HUES48 (cell line): ENCODE measurements at regions not wholly inside any gene's neighbourhood (a gene's known extent, or its start where the extent isn't known, plus 50 kb on each side); places are given as distances from the start of the nearest gene placed in this dataset.

Source experiments
- H3K27ac ChIP-seq: one replicate; pipeline ENCODE4 v1.7.0; 2013; ENCODE audit warnings: low read depth, low read length, inconsistent platforms
- H3K27me3 ChIP-seq: 2 replicates; pipeline ENCODE4 v1.6.1; 2013; ENCODE audit warnings: mild to moderate bottlenecking, low read length; ENCODE audit not compliant: control insufficient read depth, insufficient read depth
- H3K36me3 ChIP-seq: 2 replicates; pipeline ENCODE4 v1.6.1; 2013; ENCODE audit warnings: low read length; ENCODE audit not compliant: control insufficient read depth, insufficient read depth
- H3K4me1 ChIP-seq: 2 replicates; pipeline ENCODE4 v1.6.1; 2013; ENCODE audit warnings: mild to moderate bottlenecking, low read length; ENCODE audit not compliant: control insufficient read depth, insufficient read depth
- H3K4me3 ChIP-seq: 2 replicates; pipeline ENCODE4 v1.5.1; 2013; ENCODE audit warnings: mild to moderate bottlenecking, low read depth, low read length
- H3K9ac ChIP-seq: 2 replicates; pipeline ENCODE4 v1.6.1; 2013; ENCODE audit warnings: mild to moderate bottlenecking, low read depth, low read length, moderate library complexity
- H3K9me3 ChIP-seq: 2 replicates; pipeline ENCODE4 v1.6.1; 2013; ENCODE audit warnings: low read length; ENCODE audit not compliant: control insufficient read depth, insufficient read depth

DNA sequence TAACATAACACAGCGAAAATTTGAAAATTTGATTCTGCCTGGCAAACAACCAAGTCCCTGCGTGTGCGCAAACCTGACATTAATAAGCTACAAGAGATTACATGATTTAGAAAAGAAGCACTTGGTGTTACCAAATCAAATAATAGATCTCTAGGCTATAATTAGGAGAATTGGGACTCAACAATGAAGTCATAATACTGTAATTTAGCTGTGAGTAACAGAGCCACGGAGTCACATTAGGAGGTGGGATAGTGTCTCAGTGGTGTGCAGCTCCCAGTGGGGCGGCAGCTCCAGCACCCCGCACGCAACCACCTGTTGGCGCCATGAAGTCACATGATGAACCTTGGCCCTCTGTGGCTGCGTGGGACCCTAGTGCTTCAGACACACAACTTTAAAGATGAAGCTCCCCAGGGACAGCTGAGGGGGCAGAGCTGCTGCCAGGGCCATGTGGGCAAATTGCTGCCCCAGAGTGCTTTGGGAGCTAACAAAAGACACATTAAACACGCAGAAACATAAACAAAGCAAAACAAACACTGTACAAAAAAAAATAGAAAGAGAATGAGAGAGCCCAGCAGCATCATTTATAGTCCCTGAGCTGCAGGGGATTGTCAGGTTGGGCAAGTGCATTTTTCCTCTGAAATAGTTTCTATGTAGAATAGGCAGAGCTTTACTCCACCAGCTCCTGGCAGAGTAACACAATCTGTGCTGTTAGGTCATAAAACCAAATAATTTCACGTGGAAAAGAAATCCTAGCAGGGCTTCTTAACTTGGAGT is 605.6 kb downstream of the SOX6 start:
- Histone ChIP-seq H3K27ac (no peak overlapping the region), H3K4me3 (no peak overlapping the region), H3K27me3 (no peaks in the 10 kb centered on the region), H3K9ac (no peak overlapping the region), H3K9me3 (no peaks in the 10 kb centered on the region), H3K36me3 (no peaks in the 10 kb centered on the region), H3K4me1 (no peaks in the 10 kb centered on the region)

DNA sequence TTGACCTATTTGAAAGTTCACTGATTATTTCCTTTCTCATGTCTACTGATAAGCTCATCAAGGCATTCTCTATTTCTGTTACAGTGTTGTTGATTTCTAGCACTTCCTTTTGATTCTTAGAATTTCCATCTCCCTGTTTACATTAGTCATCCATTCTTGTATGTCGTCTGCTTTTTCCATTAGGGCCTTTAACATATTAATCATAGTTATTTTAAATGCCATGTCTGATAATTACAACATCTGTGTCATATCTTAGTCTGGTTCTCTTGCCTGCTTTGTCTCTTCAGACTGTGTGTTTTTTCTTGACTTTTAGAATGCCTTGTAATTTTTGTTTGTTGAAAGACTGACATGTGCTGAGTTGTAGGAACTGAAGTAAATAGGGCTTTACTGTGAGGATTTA is 602.1 kb downstream of the SOX6 start:
- Histone ChIP-seq H3K9ac (no peak overlapping the region), H3K4me1 (no peaks in the 10 kb centered on the region), H3K36me3 (no peaks in the 10 kb centered on the region), H3K27me3 (no peaks in the 10 kb centered on the region), H3K27ac (no peak overlapping the region), H3K4me3 (no peak overlapping the region), H3K9me3 (no peaks in the 10 kb centered on the region)

DNA sequence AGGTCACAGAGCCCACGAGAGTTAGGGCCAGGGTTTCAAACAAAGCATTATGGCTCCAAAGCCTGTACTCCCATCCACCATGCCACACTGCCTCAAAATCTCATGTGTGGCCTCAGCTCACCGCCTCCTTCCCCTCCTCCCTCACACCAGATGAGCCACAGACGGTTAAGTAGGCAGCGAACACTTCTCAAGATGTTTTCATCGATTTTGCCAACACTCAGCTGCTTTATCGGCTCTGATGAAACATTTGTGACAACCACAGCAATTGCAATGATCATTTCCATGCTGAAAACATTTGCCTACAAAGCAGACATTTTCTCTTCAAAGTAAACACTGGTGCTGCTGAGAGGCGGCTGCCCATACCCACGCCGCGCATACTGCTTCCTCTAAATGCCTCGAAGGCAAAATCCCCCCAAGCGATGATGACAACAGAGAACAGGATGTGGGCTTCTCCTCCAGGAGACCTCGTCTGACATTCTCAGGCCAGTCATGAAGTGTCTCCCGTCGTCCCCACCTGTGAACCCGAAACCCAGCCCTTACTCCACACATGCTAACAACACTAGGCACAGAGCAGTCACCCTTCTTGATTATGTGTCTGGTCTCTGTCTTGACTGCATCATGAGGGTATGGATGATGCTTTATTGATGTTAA is 599.2 kb downstream of the SOX6 start:
- no peak overlapping the region for H3K9ac ChIP-seq
- H3K27ac ChIP-seq: no peak overlapping the region
- no peak overlapping the region for H3K4me3 ChIP-seq
- H3K27me3 ChIP-seq: no peaks in the 10 kb centered on the region
- no peaks in the 10 kb centered on the region for H3K36me3 ChIP-seq
- H3K4me1 ChIP-seq: no peaks in the 10 kb centered on the region
- H3K9me3 ChIP-seq: no peaks in the 10 kb centered on the region

DNA sequence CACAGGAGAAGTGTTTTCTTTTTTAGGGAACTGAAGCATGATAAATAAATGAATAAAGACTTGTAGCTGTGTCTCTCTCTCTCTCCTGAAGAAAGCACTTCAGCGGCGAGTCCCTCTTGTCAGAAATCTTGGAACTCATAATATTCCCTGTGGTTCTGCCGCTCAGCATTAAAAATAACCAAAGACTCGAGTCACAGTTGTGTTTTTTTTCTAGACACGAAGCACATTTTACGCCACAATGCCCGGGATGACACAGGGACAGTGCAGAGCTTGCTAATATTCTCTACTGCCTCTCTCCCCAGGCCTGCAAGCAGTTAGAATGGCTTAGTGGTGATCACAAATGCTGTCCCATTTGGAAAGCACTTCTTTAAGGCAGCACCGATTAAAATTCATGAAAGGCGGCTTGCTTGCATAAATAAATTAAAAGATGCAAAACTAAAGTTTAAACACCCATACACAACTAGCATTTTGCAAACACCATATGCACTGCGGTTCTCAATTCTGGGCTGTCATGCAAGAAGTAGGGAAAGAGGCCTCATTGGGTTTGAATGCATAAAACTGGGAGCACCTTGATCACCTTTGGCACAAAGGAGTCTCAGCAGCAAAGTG is 597.4 kb downstream of the SOX6 start:
- Histone ChIP-seq H3K4me1 (no peaks in the 10 kb centered on the region), H3K36me3 (no peaks in the 10 kb centered on the region), H3K27me3 (no peaks in the 10 kb centered on the region), H3K9ac (no peak overlapping the region), H3K9me3 (no peaks in the 10 kb centered on the region), H3K27ac (no peak overlapping the region), H3K4me3 (no peak overlapping the region)

DNA sequence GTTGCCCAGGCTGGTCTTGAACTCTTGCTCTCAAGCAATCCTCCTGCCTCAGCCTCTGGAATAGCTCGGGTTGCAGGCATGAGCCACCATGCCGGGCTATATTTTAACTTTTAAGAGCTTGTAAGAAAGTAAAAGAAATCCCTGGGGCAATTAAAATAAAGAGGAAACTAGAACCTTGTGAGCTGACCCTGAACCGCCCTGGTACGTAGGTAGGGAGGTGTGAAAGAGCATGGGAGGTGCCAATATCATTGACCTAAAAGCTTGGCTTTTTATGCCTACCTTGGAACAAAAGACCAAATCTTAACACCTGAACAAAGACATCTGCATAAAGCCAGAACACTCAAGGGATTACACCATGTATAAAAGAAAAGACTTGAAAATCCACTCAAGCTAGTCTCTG is 595.1 kb downstream of the SOX6 start:
- Histone ChIP-seq H3K9ac (no peak overlapping the region), H3K9me3 (no peaks in the 10 kb centered on the region), H3K4me3 (no peak overlapping the region), H3K4me1 (peaks cover 6% of the 10 kb centered on the region; the same call in 1 of the 2 replicates), H3K27me3 (no peaks in the 10 kb centered on the region), H3K36me3 (no peaks in the 10 kb centered on the region), H3K27ac (no peak overlapping the region)

- Histone ChIP-seq H3K27ac (no peak overlapping the region), H3K4me1 (peaks cover 6% of the 10 kb centered on the region; the same call in 1 of the 2 replicates), H3K9ac (no peak overlapping the region), H3K27me3 (no peaks in the 10 kb centered on the region), H3K9me3 (no peaks in the 10 kb centered on the region), H3K4me3 (no peak overlapping the region), H3K36me3 (no peaks in the 10 kb centered on the region)
Observed at GRCh38 chr11:15764326-15764725, 592.0 kb downstream of the SOX6 start.

GRCh38 chr11:15764948-15765347 is 591.4 kb downstream of the SOX6 start:
- Histone ChIP-seq H3K27ac (peak overlapping the region; percentile 5), H3K27me3 (no peaks in the 10 kb centered on the region), H3K36me3 (no peaks in the 10 kb centered on the region), H3K4me3 (no peak overlapping the region), H3K9me3 (no peaks in the 10 kb centered on the region), H3K9ac (no peak overlapping the region), H3K4me1 (peaks cover 6% of the 10 kb centered on the region; the same call in 1 of the 2 replicates)

DNA sequence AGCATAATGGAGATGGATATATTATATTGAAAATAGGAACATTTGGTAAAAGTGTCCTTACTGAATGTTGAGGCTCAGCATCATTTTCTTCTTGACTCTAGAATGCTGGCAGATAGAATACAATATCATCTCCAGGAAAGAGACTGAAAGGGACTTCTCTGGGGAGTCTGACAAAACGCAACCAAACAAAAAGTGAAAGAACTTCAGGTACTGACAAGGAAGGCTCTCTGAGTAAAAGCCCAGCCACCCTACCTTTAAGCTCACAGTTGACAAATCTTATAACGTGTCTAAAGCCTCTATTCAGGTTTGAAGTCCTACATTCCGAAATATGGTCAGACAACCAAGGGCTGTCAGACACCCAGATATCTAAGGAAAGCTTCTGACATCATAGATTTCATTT is 590.8 kb downstream of the SOX6 start:
- Histone ChIP-seq H3K4me3 (no peak overlapping the region), H3K27me3 (no peaks in the 10 kb centered on the region), H3K9me3 (no peaks in the 10 kb centered on the region), H3K36me3 (no peaks in the 10 kb centered on the region), H3K4me1 (peaks cover 6% of the 10 kb centered on the region; the same call in 1 of the 2 replicates), H3K9ac (no peak overlapping the region), H3K27ac (no peak overlapping the region)

- H3K27ac ChIP-seq: no peak overlapping the region
- no peaks in the 10 kb centered on the region for H3K36me3 ChIP-seq
- no peak overlapping the region for H3K4me3 ChIP-seq
- no peaks in the 10 kb centered on the region for H3K27me3 ChIP-seq
- H3K9ac ChIP-seq: no peak overlapping the region
- no peaks in the 10 kb centered on the region for H3K9me3 ChIP-seq
- peaks cover 6% of the 10 kb centered on the region; the same call in 1 of the 2 replicates for H3K4me1 ChIP-seq
Observed at GRCh38 chr11:15768321-15768720, 588.0 kb downstream of the SOX6 start.

DNA sequence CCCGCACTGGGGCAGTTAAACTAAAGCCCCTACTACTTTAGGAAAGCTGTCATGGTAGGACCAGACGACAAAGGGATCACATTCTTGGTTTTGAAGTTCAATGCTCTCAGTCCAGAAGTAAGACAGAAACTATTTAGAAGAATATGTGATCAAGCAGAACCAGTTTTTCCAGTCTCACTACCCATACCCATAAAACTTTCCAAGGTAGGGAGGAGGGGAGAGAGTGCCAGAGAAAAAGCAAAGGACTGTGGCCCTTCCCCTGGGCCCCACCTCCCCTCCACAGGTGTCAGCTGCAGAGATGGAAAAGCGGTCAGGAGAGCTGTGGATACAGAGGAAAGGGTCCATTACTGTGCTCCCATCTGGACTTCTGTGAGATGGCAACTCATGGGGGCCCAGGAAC is 587.1 kb downstream of the SOX6 start:
- H3K36me3 ChIP-seq: no peaks in the 10 kb centered on the region
- H3K27ac ChIP-seq: no peak overlapping the region
- no peaks in the 10 kb centered on the region for H3K27me3 ChIP-seq
- no peak overlapping the region for H3K4me3 ChIP-seq
- no peaks in the 10 kb centered on the region for H3K9me3 ChIP-seq
- no peak overlapping the region for H3K9ac ChIP-seq
- H3K4me1 ChIP-seq: peaks cover 6% of the 10 kb centered on the region; the same call in 1 of the 2 replicates

DNA sequence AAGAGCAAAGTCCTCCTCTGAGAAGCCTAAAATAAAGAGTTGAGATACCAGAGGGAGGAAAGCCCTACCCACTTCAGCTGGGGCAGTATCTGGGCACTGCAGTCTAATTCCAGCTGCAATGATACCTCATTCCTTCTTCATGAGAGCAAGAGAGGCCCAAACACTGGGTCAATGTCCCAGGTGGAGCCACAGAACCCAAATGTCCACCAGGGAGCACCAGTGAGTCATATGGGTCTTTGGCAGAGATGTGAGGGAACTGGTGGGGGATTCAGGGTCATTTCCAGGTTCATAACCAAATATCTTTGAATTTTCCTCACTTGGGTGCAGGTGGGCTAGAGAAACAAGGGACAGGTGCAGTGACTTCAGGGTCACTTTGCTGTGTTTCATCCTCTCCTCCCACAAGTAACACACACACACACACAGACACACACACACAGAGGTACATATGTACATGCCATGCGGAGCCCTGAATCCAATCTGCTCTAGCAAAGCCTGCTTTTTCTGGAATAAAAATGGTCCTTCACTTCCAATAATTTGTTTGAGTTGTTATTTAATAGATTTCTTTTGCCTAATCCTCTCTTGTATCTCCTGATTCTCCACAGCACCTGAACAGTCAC is 585.4 kb downstream of the SOX6 start:
- H3K27me3 ChIP-seq: no peaks in the 10 kb centered on the region
- no peak overlapping the region for H3K27ac ChIP-seq
- no peaks in the 10 kb centered on the region for H3K4me1 ChIP-seq
- H3K9me3 ChIP-seq: no peaks in the 10 kb centered on the region
- no peaks in the 10 kb centered on the region for H3K36me3 ChIP-seq
- H3K4me3 ChIP-seq: no peak overlapping the region
- H3K9ac ChIP-seq: no peak overlapping the region
